ENCODE measurements at regions not wholly inside any gene's neighbourhood (a gene's known extent, or its start where the extent isn't known, plus 50 kb on each side); places are given as distances from the start of the nearest gene placed in this dataset.

GRCh38 chr3:184497804-184498203, 63.8 kb upstream of the EPHB3 start:
- H3K27me3 ChIP-seq (replicated peaks; ENCODE audit: control insufficient read depth, insufficient read depth, low read length), result no peaks in the 10 kb centered on the region
- no peak overlapping the region for H3K27ac Mint-ChIP-seq (ENCODE audit: unreplicated experiment)
- no peak overlapping the region for H3K4me3 ChIP-seq (ENCODE audit: low read depth, low read length)
- no peaks in the 10 kb centered on the region for H3K27me3 Mint-ChIP-seq (ENCODE audit: insufficient read depth, unreplicated experiment)
- H3K4me3 Mint-ChIP-seq (ENCODE audit: unreplicated experiment), result no peak overlapping the region
- BruUV-seq (replicated peaks), result no TSS peak
- H3K4me1 ChIP-seq, result no peaks in the 10 kb centered on the region
- intact Hi-C loops (cut with micrococcal nuclease; ENCODE audit: unreplicated experiment), result no loop called here
- no peaks in the 10 kb centered on the region for H3K36me3 ChIP-seq (ENCODE audit: control insufficient read depth, insufficient read depth, low read length)
- ChIA-PET CTCF (no interaction called here), POLR2A (no interaction called here)
- no peaks in the 10 kb centered on the region for H3K4me1 Mint-ChIP-seq (ENCODE audit: low read depth, unreplicated experiment)
- DNase-seq, result no peak
- H3K9me3 ChIP-seq, result no peaks in the 10 kb centered on the region; the same call in none of the 2 replicates
- peaks cover 11% of the 10 kb centered on the region for H3K9me3 Mint-ChIP-seq (ENCODE audit: unreplicated experiment)
- H3K36me3 Mint-ChIP-seq (ENCODE audit: insufficient read depth, unreplicated experiment), result peaks cover 5% of the 10 kb centered on the region
- TF ChIP-seq CTCF (IDR thresholded peaks at IDR 0.05; ENCODE audit: insufficient read depth in 1 of 2, low read depth in 1 of 2, low read length in 1 of 2, severe bottlenecking in 1 of 2, unreplicated experiment in 1 of 2), result no peak

GRCh38 chr3:184498986-184499606, 62.5 kb upstream of the EPHB3 start:
- Mint-ChIP-seq H3K9me3 (ENCODE audit: unreplicated experiment) (peaks cover 16% of the 10 kb centered on the region), H3K4me1 (ENCODE audit: low read depth, unreplicated experiment) (no peaks in the 10 kb centered on the region), H3K27ac (ENCODE audit: unreplicated experiment) (no peak overlapping the region), H3K27me3 (ENCODE audit: insufficient read depth, unreplicated experiment) (no peaks in the 10 kb centered on the region), H3K4me3 (ENCODE audit: unreplicated experiment) (no peak overlapping the region), H3K36me3 (ENCODE audit: insufficient read depth, unreplicated experiment) (no peaks in the 10 kb centered on the region)
- no peaks in the 10 kb centered on the region for H3K4me1 ChIP-seq
- DNase-seq, result no peak
- no peaks in the 10 kb centered on the region for H3K36me3 ChIP-seq (ENCODE audit: control insufficient read depth, insufficient read depth, low read length)
- TF ChIP-seq CTCF (IDR thresholded peaks at IDR 0.05; ENCODE audit: insufficient read depth in 1 of 2, low read depth in 1 of 2, low read length in 1 of 2, severe bottlenecking in 1 of 2, unreplicated experiment in 1 of 2), result no peak
- H3K4me3 ChIP-seq (ENCODE audit: low read depth, low read length), result no peak overlapping the region
- CTCF ChIA-PET, result no interaction called here
- peaks cover 4% of the 10 kb centered on the region for H3K9me3 ChIP-seq
- intact Hi-C loops (cut with micrococcal nuclease; ENCODE audit: unreplicated experiment), result no loop called here
- H3K27me3 ChIP-seq (replicated peaks; ENCODE audit: control insufficient read depth, insufficient read depth, low read length), result no peaks in the 10 kb centered on the region
- no TSS peak for BruUV-seq (replicated peaks)
- POLR2A ChIA-PET, result no interaction called here

GRCh38 chr3:184500344-184500923, 61.2 kb upstream of the EPHB3 start:
- POLR2A ChIA-PET, result no interaction called here
- TF ChIP-seq CTCF (IDR thresholded peaks at IDR 0.05; ENCODE audit: insufficient read depth in 1 of 2, low read depth in 1 of 2, low read length in 1 of 2, severe bottlenecking in 1 of 2, unreplicated experiment in 1 of 2), result no peak

More at GRCh38 chr3:184500344-184500923, 61.2 kb upstream of the EPHB3 start:
- Histone ChIP-seq H3K9me3 (peaks cover 4% of the 10 kb centered on the region), H3K4me3 (ENCODE audit: low read depth, low read length) (no peak overlapping the region), H3K27me3 (replicated peaks; ENCODE audit: control insufficient read depth, insufficient read depth, low read length) (no peaks in the 10 kb centered on the region), H3K4me1 (peaks cover 11% of the 10 kb centered on the region), H3K36me3 (ENCODE audit: control insufficient read depth, insufficient read depth, low read length) (no peaks in the 10 kb centered on the region)
- Mint-ChIP-seq H3K27ac (ENCODE audit: unreplicated experiment) (no peak overlapping the region), H3K36me3 (ENCODE audit: insufficient read depth, unreplicated experiment) (no peaks in the 10 kb centered on the region), H3K9me3 (ENCODE audit: unreplicated experiment) (peaks cover 16% of the 10 kb centered on the region), H3K4me1 (ENCODE audit: low read depth, unreplicated experiment) (peaks cover 8% of the 10 kb centered on the region), H3K27me3 (ENCODE audit: insufficient read depth, unreplicated experiment) (no peaks in the 10 kb centered on the region), H3K4me3 (ENCODE audit: unreplicated experiment) (no peak overlapping the region)
- CTCF ChIA-PET, result no interaction called here
- no peak for DNase-seq
- intact Hi-C loops (cut with micrococcal nuclease; ENCODE audit: unreplicated experiment), result no loop called here
- no TSS peak for BruUV-seq (replicated peaks)

All from Caco-2 (cell line).